Activated CD4-positive, CD25-positive, alpha-beta regulatory T cell treated with anti-CD3 and anti-CD28 coated beads, Interleukin-2, amount 50 U/mL, for 72 hours (primary cell): ENCODE measurements at regions not wholly inside any gene's neighbourhood (a gene's known extent, or its start where the extent isn't known, plus 50 kb on each side); places are given as distances from the start of the nearest gene placed in this dataset.

Experiments
- DNase-seq: peaks from one replicate; pipeline ENCODE4 v3.0.0; 2021

- no peak for DNase-seq
Measured at GRCh38 chr15:91694131-91694830, 159.2 kb upstream of the SLCO3A1 start.

GRCh38 chr15:91694831-91695210 lies 158.7 kb upstream of the SLCO3A1 start:
- DNase-seq, result no peak

- DNase-seq, result no peak
Measured at GRCh38 chr15:91695799-91696198, 157.7 kb upstream of the SLCO3A1 start.

- DNase-seq, result no peak
Measured at GRCh38 chr15:91696981-91697380, 156.5 kb upstream of the SLCO3A1 start.

- no peak for DNase-seq
Measured at GRCh38 chr15:91698241-91698640, 155.3 kb upstream of the SLCO3A1 start.

GRCh38 chr15:91699741-91700140 lies 153.8 kb upstream of the SLCO3A1 start:
- no peak for DNase-seq

GRCh38 chr15:91703274-91703673 lies 150.2 kb upstream of the SLCO3A1 start:
- DNase-seq, result no peak

GRCh38 chr15:91704343-91704742 lies 149.2 kb upstream of the SLCO3A1 start:
- no peak for DNase-seq

- DNase-seq, result peak; percentile 74
Measured at GRCh38 chr15:91706322-91707032, 147.0 kb upstream of the SLCO3A1 start.

GRCh38 chr15:91710080-91710698 lies 143.3 kb upstream of the SLCO3A1 start:
- DNase-seq, result no peak

- no peak for DNase-seq
Measured at GRCh38 chr15:91711384-91712033, 142.0 kb upstream of the SLCO3A1 start.

GRCh38 chr15:91712286-91712685 lies 141.2 kb upstream of the SLCO3A1 start:
- no peak for DNase-seq

- no peak for DNase-seq
Measured at GRCh38 chr15:91716536-91716935, 137.0 kb upstream of the SLCO3A1 start.

- DNase-seq, result no peak
Measured at GRCh38 chr15:91717811-91718210, 135.7 kb upstream of the SLCO3A1 start.

- no peak for DNase-seq
Measured at GRCh38 chr15:91723959-91724358, 129.5 kb upstream of the SLCO3A1 start.

GRCh38 chr15:91733661-91734060 lies 119.8 kb upstream of the SLCO3A1 start:
- no peak for DNase-seq

GRCh38 chr15:91737151-91737818 lies 116.2 kb upstream of the SLCO3A1 start:
- no peak for DNase-seq

- no peak for DNase-seq
Measured at GRCh38 chr15:91741986-91742385, 111.5 kb upstream of the SLCO3A1 start.

- DNase-seq, result no peak
Measured at GRCh38 chr15:91751611-91752010, 101.9 kb upstream of the SLCO3A1 start.

- DNase-seq, result no peak
Measured at GRCh38 chr15:91752081-91752785, 101.3 kb upstream of the SLCO3A1 start.

- no peak for DNase-seq
Measured at GRCh38 chr15:91759560-91759959, 93.9 kb upstream of the SLCO3A1 start.

- no peak for DNase-seq
Measured at GRCh38 chr15:91765660-91766059, 87.8 kb upstream of the SLCO3A1 start.
